PC-3 (cell line): ENCODE measurements at regions not wholly inside any gene's neighbourhood (a gene's known extent, or its start where the extent isn't known, plus 50 kb on each side); places are given as distances from the start of the nearest gene placed in this dataset.

Experiments
- CTCF ChIP-seq: fragments of 300-600 bp; sonication (generic); conservative IDR thresholded peaks from 2 replicates; pipeline ENCODE4 v1.5.1; 2017; ENCODE audit warnings: antibody characterized with exemption, low read depth, mild to moderate bottlenecking, low read length
- EZH2phosphoT487 ChIP-seq: fragments of 300-600 bp; sonication (generic); IDR thresholded peaks from 2 replicates; pipeline ENCODE4 v1.6.1; 2018; ENCODE audit warnings: mild to moderate bottlenecking, antibody characterized with exemption, low read length, borderline replicate concordance

GRCh38 chr3:159865041-159865579, 123.5 kb upstream of the IL12A start:
- TF ChIP-seq CTCF (no peak), EZH2phosphoT487 (no peak)
